ENCODE measurements at regions not wholly inside any gene's neighbourhood (a gene's known extent, or its start where the extent isn't known, plus 50 kb on each side); places are given as distances from the start of the nearest gene placed in this dataset.

- TF ChIP-seq REST (IDR thresholded peaks at IDR 0.05), result no peak
- TF ChIP-seq JUND (IDR thresholded peaks at IDR 0.05), result no peak
- TF ChIP-seq CTCF (IDR thresholded peaks at IDR 0.05; ENCODE audit: low read depth, low read length, missing input control), result no peak
- no peak for TF ChIP-seq GABPA (IDR thresholded peaks at IDR 0.05 in 1 of 2, conservative IDR thresholded peaks at IDR 0.05 in 1 of 2)
These were observed 121.2 kb upstream of the TLL1 start for GRCh38 chr4:165751882-165752281.
